WTC11 (cell line): ENCODE measurements at regions not wholly inside any gene's neighbourhood (a gene's known extent, or its start where the extent isn't known, plus 50 kb on each side); places are given as distances from the start of the nearest gene placed in this dataset.

Experiments used
- ATAC-seq: fragments of 200-7000 bp; cut with Tn5 transposase; 2 replicates; pipeline ENCODE4 v1.10.0; 2021; ENCODE audit warnings: mild to moderate bottlenecking, moderate library complexity
- CTCF ChIA-PET: fragments of 300-600 bp; sonication (Branson Sonifier 250); formaldehyde crosslinking; loops from one replicate; lab custom pipeline; 2021; ENCODE audit warnings: antibody characterized with exemption; lab: Charles Lee
- POLR2A ChIA-PET: fragments of 350-600 bp; sonication (Branson Sonifier 250); formaldehyde crosslinking; loops from one replicate; lab custom pipeline; 2021; ENCODE audit warnings: antibody characterized with exemption; lab: Charles Lee
- DNase-seq: peaks from one replicate; pipeline ENCODE4 v3.0.0; 2021; ENCODE audit warnings: low spot score
- H3K27ac Mint-ChIP-seq: 2 replicates; pipeline ENCODE4 v1.8.0; 2021; ENCODE audit warnings: mixed read lengths
- H3K27me3 Mint-ChIP-seq: 2 replicates; pipeline ENCODE4 v1.8.0; 2021; ENCODE audit warnings: low read depth, mild to moderate bottlenecking, moderate library complexity, mixed read lengths
- H3K36me3 Mint-ChIP-seq: 2 replicates; pipeline ENCODE4 v1.8.0; 2021; ENCODE audit warnings: mixed read lengths
- H3K4me1 Mint-ChIP-seq: 2 replicates; pipeline ENCODE4 v1.8.0; 2022; ENCODE audit warnings: mixed read lengths
- H3K4me3 Mint-ChIP-seq: 2 replicates; pipeline ENCODE4 v1.8.0; 2021; ENCODE audit warnings: mild to moderate bottlenecking, moderate library complexity, mixed read lengths
- H3K9me3 Mint-ChIP-seq: 2 replicates; pipeline ENCODE4 v1.8.0; 2021; ENCODE audit warnings: mixed read lengths
- ELF4 ChIP-seq: sonication (generic); formaldehyde crosslinking; IDR thresholded peaks from 2 replicates; pipeline ENCODE4 v1.8.1; 2022; ENCODE audit warnings: low read depth, mild to moderate bottlenecking, moderate library complexity, missing genetic modification reagents
- ESRRA ChIP-seq: sonication (generic); formaldehyde crosslinking; IDR thresholded peaks from 2 replicates; pipeline ENCODE4 v1.8.1; 2022; ENCODE audit warnings: mild to moderate bottlenecking, missing genetic modification reagents, borderline replicate concordance
- FOXP4 ChIP-seq: sonication (generic); formaldehyde crosslinking; IDR thresholded peaks from 2 replicates; pipeline ENCODE4 v1.8.0; 2022; ENCODE audit warnings: mild to moderate bottlenecking, missing genetic modification reagents
- GABPB1 ChIP-seq: sonication (generic); formaldehyde crosslinking; IDR thresholded peaks from 2 replicates; pipeline ENCODE4 v1.8.1; 2023; ENCODE audit warnings: mild to moderate bottlenecking, missing genetic modification reagents
- GRHL2 ChIP-seq: fragments of 250-450 bp; sonication (Bioruptor Pico); IDR thresholded peaks from 2 replicates; pipeline ENCODE4 v1.8.0; 2022; ENCODE audit warnings: mild to moderate bottlenecking, moderate library complexity; ENCODE audit not compliant: insufficient replicate concordance, severe bottlenecking
- NFYB ChIP-seq: sonication (generic); formaldehyde crosslinking; conservative IDR thresholded peaks from 2 replicates; pipeline ENCODE4 v1.8.0; 2022; ENCODE audit warnings: low read depth, missing genetic modification reagents
- OVOL2 ChIP-seq: fragments of 250-450 bp; sonication (Bioruptor Pico); IDR thresholded peaks from 2 replicates; pipeline ENCODE4 v1.9.0; 2021; ENCODE audit warnings: mild to moderate bottlenecking, borderline replicate concordance
- PRDM15 ChIP-seq: sonication (generic); formaldehyde crosslinking; IDR thresholded peaks from 2 replicates; pipeline ENCODE4 v1.8.0; 2022; ENCODE audit warnings: missing genetic modification reagents
- SMAD4 ChIP-seq: sonication (generic); formaldehyde crosslinking; IDR thresholded peaks from 2 replicates; pipeline ENCODE4 v1.8.0; 2022; ENCODE audit warnings: mild to moderate bottlenecking, missing genetic modification reagents
- STAT6 ChIP-seq: sonication (generic); formaldehyde crosslinking; conservative IDR thresholded peaks from 2 replicates; pipeline ENCODE4 v1.8.1; 2023; ENCODE audit warnings: mild to moderate bottlenecking, low read depth, missing genetic modification reagents, moderate library complexity
- ZNF512 ChIP-seq: sonication (generic); formaldehyde crosslinking; IDR thresholded peaks from 2 replicates; pipeline ENCODE4 v1.8.1; 2022; ENCODE audit warnings: missing genetic modification reagents, borderline replicate concordance

- H3K9me3 Mint-ChIP-seq = peaks cover 20% of the 10 kb centered on the region
- peaks cover 19% of the 10 kb centered on the region for H3K4me1 Mint-ChIP-seq
- no peak for DNase-seq
- peaks cover 4% of the 10 kb centered on the region for H3K36me3 Mint-ChIP-seq
- H3K27me3 Mint-ChIP-seq = peaks cover 75% of the 10 kb centered on the region
- TF ChIP-seq PRDM15 (CRISPR knock-in tag) = no peak
- no peak for TF ChIP-seq ELF4 (CRISPR knock-in tag)
- no peak for TF ChIP-seq STAT6 (CRISPR knock-in tag)
- TF ChIP-seq GRHL2 = no peak
- H3K27ac Mint-ChIP-seq = no peak overlapping the region
- no peak overlapping the region for H3K4me3 Mint-ChIP-seq
- ATAC-seq = no peak
- ChIA-PET CTCF (no interaction called here), POLR2A (no interaction called here)
Measured at GRCh38 chr14:42665083-42665482, 1058.4 kb downstream of the LRFN5 start.

- ATAC-seq = peak; percentile 72
- Mint-ChIP-seq H3K4me1 (peaks cover 19% of the 10 kb centered on the region), H3K9me3 (peaks cover 20% of the 10 kb centered on the region), H3K27me3 (peaks cover 84% of the 10 kb centered on the region), H3K4me3 (no peak overlapping the region), H3K27ac (no peak overlapping the region), H3K36me3 (peaks cover 4% of the 10 kb centered on the region)
- ChIA-PET CTCF (no interaction called here), POLR2A (no interaction called here)
- no peak for DNase-seq
- TF ChIP-seq OVOL2 (CRISPR knock-in tag) = no peak
- TF ChIP-seq ESRRA (CRISPR knock-in tag) = no peak
- no peak for TF ChIP-seq GABPB1
- no peak for TF ChIP-seq SMAD4 (CRISPR knock-in tag)
- TF ChIP-seq ZNF512 = no peak
Measured at GRCh38 chr14:42664190-42664589, 1057.5 kb downstream of the LRFN5 start.

GRCh38 chr14:42654707-42655106 lies 1048.0 kb downstream of the LRFN5 start:
- ChIA-PET CTCF (no interaction called here), POLR2A (no interaction called here)
- H3K4me3 Mint-ChIP-seq = peak overlapping the region; percentile 11; the same call in 1 of the 2 replicates
- H3K9me3 Mint-ChIP-seq = no peaks in the 10 kb centered on the region
- DNase-seq (no peak), ATAC-seq (peak; percentile 86)
- peaks cover 24% of the 10 kb centered on the region for H3K4me1 Mint-ChIP-seq
- TF ChIP-seq NFYB = no peak
- TF ChIP-seq FOXP4 = peak; percentile 53; the same call in 1 of the 2 replicates
- H3K27ac Mint-ChIP-seq = no peak overlapping the region
- no peaks in the 10 kb centered on the region for H3K36me3 Mint-ChIP-seq
- H3K27me3 Mint-ChIP-seq = peaks cover 93% of the 10 kb centered on the region
